Thyroid gland (tissue), 4 donors: ENCODE measurements at regions not wholly inside any gene's neighbourhood (a gene's known extent, or its start where the extent isn't known, plus 50 kb on each side); places are given as distances from the start of the nearest gene placed in this dataset.

Experiments used
- DNase-seq, 2 donors: peaks; one replicate each; pipeline ENCODE4 v3.0.0-alpha.2; 2019
- H3K27ac ChIP-seq, 3 donors: fragments of 200-600 bp; sonication (generic); 1 replicate in 2 of 3; 2 replicates in 1 of 3; pipeline ENCODE4 v1.5.1; 2016 to 2019; ENCODE audit warnings: mild to moderate bottlenecking in 1 of 3, moderate library complexity in 1 of 3
- H3K27me3 ChIP-seq: fragments of 200-600 bp; sonication (generic); one replicate; pipeline ENCODE4 v1.5.1; 2019
- H3K36me3 ChIP-seq, 2 donors: fragments of 200-600 bp; sonication (generic); one replicate each; pipeline ENCODE4 v1.5.1; 2016 to 2019
- H3K4me1 ChIP-seq, 2 donors: fragments of 200-600 bp; sonication (generic); one replicate each; pipeline ENCODE4 v1.5.1; 2017 to 2019
- H3K4me3 ChIP-seq, 3 donors: fragments of 200-600 bp; sonication (generic); replicated peaks in 1 of 3; 1 replicate in 2 of 3; 2 replicates in 1 of 3; pipeline ENCODE4 v1.5.1; 2016; ENCODE audit warnings: mild to moderate bottlenecking in 1 of 3
- H3K9me3 ChIP-seq: fragments of 200-600 bp; sonication (generic); one replicate; pipeline ENCODE4 v1.5.1; 2017
- POLR2A ChIP-seq, 2 donors: fragments of 450-650 bp; IDR thresholded peaks; one replicate each; pipeline ENCODE4 v1.6.1; 2017; ENCODE audit warnings: antibody characterized with exemption in 2 of 2, mild to moderate bottlenecking in 2 of 2, moderate library complexity in 1 of 2
- WGBS, 2 donors: methylation state at CpG; one replicate each; pipeline ENCODE4 v1.1.5; 2017; 5-methylcytosine and 5-hydroxymethylcytosine counted together
- intact Hi-C: fragments of 100-400 bp; cut with DNase I; formaldehyde crosslinking; loops from one replicate; pipeline ENCODE4 v1.15.1; 2023
- TF ChIP-seq, protein P1 (sequence below), 6 experiments: fragments of 200-600 bp in 3 of 6; fragments of 450-650 bp in 3 of 6; sonication (generic) in 3 of 6; IDR thresholded peaks; one replicate each; pipeline ENCODE4 v1.5.1; 2016 to 2019; ENCODE audit warnings: antibody characterized with exemption in 6 of 6, mild to moderate bottlenecking in 2 of 6, inconsistent platforms in 1 of 6, moderate library complexity in 1 of 6

DNA sequence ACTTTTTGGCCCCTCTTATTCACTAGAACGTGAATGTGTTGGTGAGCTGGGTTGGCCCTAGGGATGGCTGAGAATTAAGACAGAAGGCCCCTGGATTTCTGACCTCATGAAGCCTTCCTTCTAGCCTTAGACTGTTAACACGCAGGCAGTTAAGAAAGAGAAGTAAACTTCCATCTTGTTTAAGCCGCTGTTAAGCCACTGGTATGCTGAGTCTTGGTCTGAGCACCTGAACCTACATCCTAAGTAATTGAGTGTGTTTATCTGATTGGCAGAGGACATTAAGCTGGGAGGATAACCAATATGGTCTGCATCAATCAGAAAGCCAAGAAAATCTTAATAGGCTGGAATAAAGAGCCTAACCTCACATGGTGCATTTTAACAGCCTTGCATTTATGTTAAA is 535.0 kb upstream of the ARID1B start:
- TF ChIP-seq POLR2A (IDR thresholded peaks at IDR 0.05), result no peak
- TF ChIP-seq, protein P1, sequence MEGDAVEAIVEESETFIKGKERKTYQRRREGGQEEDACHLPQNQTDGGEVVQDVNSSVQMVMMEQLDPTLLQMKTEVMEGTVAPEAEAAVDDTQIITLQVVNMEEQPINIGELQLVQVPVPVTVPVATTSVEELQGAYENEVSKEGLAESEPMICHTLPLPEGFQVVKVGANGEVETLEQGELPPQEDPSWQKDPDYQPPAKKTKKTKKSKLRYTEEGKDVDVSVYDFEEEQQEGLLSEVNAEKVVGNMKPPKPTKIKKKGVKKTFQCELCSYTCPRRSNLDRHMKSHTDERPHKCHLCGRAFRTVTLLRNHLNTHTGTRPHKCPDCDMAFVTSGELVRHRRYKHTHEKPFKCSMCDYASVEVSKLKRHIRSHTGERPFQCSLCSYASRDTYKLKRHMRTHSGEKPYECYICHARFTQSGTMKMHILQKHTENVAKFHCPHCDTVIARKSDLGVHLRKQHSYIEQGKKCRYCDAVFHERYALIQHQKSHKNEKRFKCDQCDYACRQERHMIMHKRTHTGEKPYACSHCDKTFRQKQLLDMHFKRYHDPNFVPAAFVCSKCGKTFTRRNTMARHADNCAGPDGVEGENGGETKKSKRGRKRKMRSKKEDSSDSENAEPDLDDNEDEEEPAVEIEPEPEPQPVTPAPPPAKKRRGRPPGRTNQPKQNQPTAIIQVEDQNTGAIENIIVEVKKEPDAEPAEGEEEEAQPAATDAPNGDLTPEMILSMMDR (IDR thresholded peaks at IDR 0.05), result no peak
- DNase-seq, result no peak
- Histone ChIP-seq H3K4me1 (no peaks in the 10 kb centered on the region), H3K27me3 (no peaks in the 10 kb centered on the region), H3K9me3 (no peaks in the 10 kb centered on the region), H3K27ac (no peak overlapping the region), H3K4me3 (no peak overlapping the region), H3K36me3 (no peaks in the 10 kb centered on the region)
- intact Hi-C loops, result no loop called here
- WGBS, 2 donors, result 92 to 94% methylated on average over 3 of the region's 3 CpGs

DNA sequence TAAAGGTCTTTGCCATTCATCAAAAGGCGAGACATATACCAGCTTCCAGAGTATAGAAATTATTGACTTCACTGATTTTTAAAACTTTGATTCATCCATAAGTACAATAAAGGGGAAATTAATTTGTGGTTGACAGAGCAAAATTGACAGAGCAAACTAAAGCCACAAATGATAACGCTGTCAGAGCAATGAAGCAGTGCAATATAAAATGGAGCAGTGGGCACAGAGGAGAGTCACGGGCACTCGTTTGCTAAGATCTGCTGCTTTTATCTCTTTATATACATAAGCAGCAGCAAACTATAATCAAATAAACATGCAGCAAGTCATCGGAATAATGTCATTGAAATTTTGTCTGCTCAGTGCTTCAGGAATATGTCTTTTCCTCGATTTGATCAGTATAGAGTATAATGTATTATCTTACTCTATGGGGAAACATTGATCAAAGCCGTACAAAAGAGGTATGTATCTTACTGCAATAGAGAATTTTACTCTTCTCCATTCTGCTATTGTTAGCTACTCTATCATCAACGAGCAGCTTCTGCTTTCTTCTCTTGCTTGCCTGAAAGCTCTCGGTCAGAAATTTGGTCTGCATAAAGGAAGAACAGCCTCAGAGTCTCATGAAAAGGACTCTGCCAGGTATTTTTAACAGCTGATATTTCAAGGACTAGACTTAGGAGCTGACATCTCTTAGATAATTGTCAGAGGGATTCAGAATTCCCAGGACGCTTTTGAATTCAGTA is 546.0 kb upstream of the ARID1B start:
- Histone ChIP-seq H3K27ac (no peak overlapping the region), H3K27me3 (no peaks in the 10 kb centered on the region), H3K4me3 (no peak overlapping the region), H3K4me1 (no peaks in the 10 kb centered on the region), H3K36me3 (no peaks in the 10 kb centered on the region), H3K9me3 (no peaks in the 10 kb centered on the region)
- TF ChIP-seq, protein P1 (IDR thresholded peaks at IDR 0.05), result no peak
- no peak for TF ChIP-seq POLR2A (IDR thresholded peaks at IDR 0.05)
- no peak for DNase-seq
- WGBS, 2 donors, result 89 to 92% methylated on average over 10 of the region's 10 CpGs
- intact Hi-C loops, result no loop called here

DNA sequence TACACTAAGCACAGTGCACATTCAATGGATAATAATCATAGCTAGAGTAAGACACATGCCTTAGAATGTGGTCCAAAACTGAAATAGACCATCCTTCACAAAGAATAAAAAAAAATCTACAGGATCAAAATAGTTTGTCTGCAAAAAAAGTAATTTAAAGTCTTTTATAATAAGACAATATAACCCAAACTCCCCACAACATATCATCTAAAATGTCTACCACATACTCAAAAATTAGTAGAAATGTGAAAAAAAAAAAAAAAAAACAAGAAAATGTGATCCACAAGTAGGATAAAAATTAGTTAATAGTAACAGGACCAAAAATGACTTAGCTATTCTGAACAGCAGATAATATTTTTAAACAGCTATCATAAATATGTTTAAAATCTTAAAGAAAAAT is 557.2 kb upstream of the ARID1B start:
- intact Hi-C loops, result no loop called here
- no peak overlapping the region for H3K27ac ChIP-seq
- H3K4me3 ChIP-seq, result no peak overlapping the region
- H3K27me3 ChIP-seq, result no peaks in the 10 kb centered on the region
- H3K9me3 ChIP-seq, result no peaks in the 10 kb centered on the region
- H3K4me1 ChIP-seq, result no peaks in the 10 kb centered on the region
- no peak for DNase-seq
- TF ChIP-seq POLR2A (IDR thresholded peaks at IDR 0.05), result no peak
- TF ChIP-seq, protein P1 (IDR thresholded peaks at IDR 0.05), result no peak
- no peaks in the 10 kb centered on the region for H3K36me3 ChIP-seq

DNA sequence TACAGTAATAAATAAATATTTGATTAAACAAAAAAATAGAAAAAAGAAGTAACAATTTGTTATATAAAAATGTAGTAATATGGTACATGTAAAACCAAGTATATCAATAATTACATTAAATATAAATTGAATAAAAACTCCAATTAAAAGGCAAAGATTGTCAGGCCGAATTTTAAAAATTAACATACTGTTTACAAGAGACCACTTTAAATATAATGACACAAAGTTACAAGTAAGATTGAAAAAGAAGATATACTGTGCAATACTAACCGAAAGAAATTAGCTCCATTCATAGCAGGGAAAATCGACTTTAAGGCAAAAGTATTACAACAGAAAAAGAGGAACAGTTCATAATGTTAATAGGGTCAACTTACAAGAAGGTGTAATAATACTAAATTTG is 571.5 kb upstream of the ARID1B start:
- no peak overlapping the region for H3K27ac ChIP-seq
- H3K4me3 ChIP-seq, result no peak overlapping the region
- 91 to 93% methylated on average over 3 of the region's 3 CpGs for WGBS, 2 donors
- DNase-seq, result no peak
- no peaks in the 10 kb centered on the region for H3K36me3 ChIP-seq
- H3K9me3 ChIP-seq, result no peaks in the 10 kb centered on the region
- no peak for TF ChIP-seq POLR2A (IDR thresholded peaks at IDR 0.05)
- TF ChIP-seq, protein P1 (IDR thresholded peaks at IDR 0.05), result no peak
- no peaks in the 10 kb centered on the region for H3K27me3 ChIP-seq
- H3K4me1 ChIP-seq, result no peaks in the 10 kb centered on the region
- intact Hi-C loops, result no loop called here

DNA sequence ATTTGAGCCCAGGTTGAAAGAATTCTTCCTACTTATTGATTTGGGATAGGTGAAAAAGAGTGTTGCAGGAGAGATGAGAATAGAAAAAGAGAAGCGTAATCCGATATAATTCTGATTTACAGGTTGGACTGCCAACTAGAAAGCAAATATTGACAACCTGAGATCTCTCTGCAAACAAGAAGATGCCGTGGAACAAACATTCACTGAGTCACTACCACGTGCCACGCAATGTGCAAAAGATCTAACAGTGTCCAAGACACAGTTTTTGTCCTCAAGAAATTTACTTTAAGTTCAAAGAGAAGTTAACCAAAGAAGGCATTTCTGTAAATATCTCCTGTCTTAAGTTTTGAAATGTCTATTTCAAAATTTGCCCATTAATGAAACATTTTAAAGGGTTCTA is 578.0 kb upstream of the ARID1B start:
- DNase-seq, result no peak
- intact Hi-C loops, result no loop called here
- Histone ChIP-seq H3K9me3 (no peaks in the 10 kb centered on the region), H3K36me3 (no peaks in the 10 kb centered on the region), H3K27ac (no peak overlapping the region), H3K27me3 (no peaks in the 10 kb centered on the region), H3K4me1 (peaks cover 0 to 6% of the 10 kb centered on the region in 2 donors), H3K4me3 (no peak overlapping the region)
- 85 to 94% methylated on average over 5 of the region's 5 CpGs for WGBS, 2 donors
- TF ChIP-seq POLR2A (IDR thresholded peaks at IDR 0.05), result no peak
- TF ChIP-seq, protein P1 (IDR thresholded peaks at IDR 0.05), result no peak
